ENCODE measurements at regions not wholly inside any gene's neighbourhood (a gene's known extent, or its start where the extent isn't known, plus 50 kb on each side); places are given as distances from the start of the nearest gene placed in this dataset.

DNA sequence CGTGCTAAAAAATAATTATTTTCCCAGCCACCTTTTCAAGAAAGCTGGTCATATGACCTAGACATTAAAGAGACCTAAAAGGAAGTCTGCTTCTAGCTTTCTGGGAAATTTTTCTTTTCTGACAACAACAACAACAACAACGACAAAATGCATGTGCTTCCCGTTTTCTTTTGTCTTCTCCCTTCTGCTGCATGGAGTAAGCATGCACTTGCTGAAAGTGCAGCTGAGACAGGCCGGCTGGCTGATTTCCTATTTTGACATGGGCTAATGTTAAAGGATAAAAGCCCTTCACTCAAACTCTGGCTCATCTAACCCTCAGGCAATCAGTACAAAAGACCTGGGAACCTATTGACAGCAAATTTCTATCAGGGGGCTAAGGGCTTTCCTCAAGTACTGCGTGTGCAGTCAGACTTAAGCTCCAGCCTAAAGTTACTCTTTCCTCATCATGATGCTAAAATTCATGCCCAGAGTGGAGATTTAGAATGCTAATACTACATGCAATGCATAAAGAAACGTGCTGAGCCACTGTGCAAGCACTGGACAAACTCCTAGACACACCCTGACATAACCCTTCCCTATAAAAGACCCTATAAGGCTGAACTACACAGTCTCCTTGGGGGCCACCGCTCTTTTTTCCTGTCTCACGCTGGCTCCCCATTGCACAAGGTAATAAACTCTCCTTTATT lies 811.1 kb downstream of the UQCRFS1 start:
- no peaks in the 10 kb centered on the region for H3K9me1 ChIP-seq (replicated peaks; ENCODE audit: control insufficient read depth, extremely low read depth, insufficient read depth, low read length)
- no peaks in the 10 kb centered on the region for H3K27me3 ChIP-seq (ENCODE audit: control insufficient read depth in 2 of 2, insufficient read depth in 2 of 2, low read length in 2 of 2)
- no peaks in the 10 kb centered on the region for H3K36me3 ChIP-seq (ENCODE audit: control insufficient read depth in 2 of 2, extremely low read depth in 1 of 2, insufficient read depth in 2 of 2, low read length in 2 of 2)
- H4K20me1 ChIP-seq (replicated peaks; ENCODE audit: control insufficient read depth, extremely low read depth, insufficient read depth, low read length): no peaks in the 10 kb centered on the region
- no TSS peak for BruUV-seq (replicated peaks)
- no peaks in the 10 kb centered on the region for H3K9me3 ChIP-seq (replicated peaks; ENCODE audit: control insufficient read depth, insufficient read depth, low read length)
- no peak for FAIRE-seq
- DNase-seq (ENCODE audit: low read depth, low spot score): no peak
- H3K79me2 ChIP-seq (ENCODE audit: control insufficient read depth, insufficient read depth, low read length): no peaks in the 10 kb centered on the region
- no peaks in the 10 kb centered on the region for H3K4me1 ChIP-seq (ENCODE audit: control insufficient read depth, extremely low read depth, insufficient read depth, low read length)
- ChIA-PET POLR2A (no interaction called here), CTCF (no interaction called here)
- dilution Hi-C loops (cut with MboI; ENCODE audit: extremely low pct_ligation_motif_present, low sequenced_read_pairs) (no loop called here), intact Hi-C loops (cut with micrococcal nuclease) (no loop called here)
- no peak overlapping the region for H2AFZ ChIP-seq (ENCODE audit: low read depth, low read length)
- H3K4me2 ChIP-seq (ENCODE audit: insufficient read depth, low read length): no peak overlapping the region
- no peak for TF ChIP-seq CTCF (IDR thresholded peaks at IDR 0.05; ENCODE audit: extremely low read depth in 1 of 2, insufficient read depth in 1 of 2, low read depth in 1 of 2, low read length in 2 of 2)
- no peak for TF ChIP-seq GATA2 (IDR thresholded peaks at IDR 0.05; ENCODE audit: insufficient read depth, insufficient read length, low read depth, low read length)
- TF ChIP-seq EZH2 (IDR thresholded peaks at IDR 0.05; ENCODE audit: borderline replicate concordance, low read depth, low read length, severe bottlenecking): no peak
- no peak for TF ChIP-seq JUN (IDR thresholded peaks at IDR 0.05; ENCODE audit: borderline replicate concordance, insufficient read depth, insufficient read length, low read depth)
- TF ChIP-seq POLR2A (IDR thresholded peaks at IDR 0.05; ENCODE audit: low read depth, low read length): no peak
- H3K4me3 ChIP-seq (replicated peaks in 1 of 3; ENCODE audit: insufficient read depth in 1 of 3, low read depth in 1 of 3, low read length in 3 of 3): no peak overlapping the region
- no peak overlapping the region for H3K27ac ChIP-seq (ENCODE audit: insufficient read depth, low read depth, low read length)
- no peak overlapping the region for H3K9ac ChIP-seq (replicated peaks; ENCODE audit: extremely low read depth, insufficient read depth, low read length)

All from endothelial cell of umbilical vein (primary cell).